Fibroblast of villous mesenchyme (primary cell): ENCODE measurements at regions not wholly inside any gene's neighbourhood (a gene's known extent, or its start where the extent isn't known, plus 50 kb on each side); places are given as distances from the start of the nearest gene placed in this dataset.

ENCODE experiments used
- DNase-seq: peaks from one replicate; pipeline ENCODE4 v3.0.0-alpha.2; 2010; ENCODE audit warnings: low read depth
- H3K4me3 ChIP-seq: 2 replicates; pipeline ENCODE4 v1.5.1; 2011; ENCODE audit warnings: low read depth, mild to moderate bottlenecking, low read length
- TF ChIP-seq, protein P1 (sequence below): IDR thresholded peaks from 2 replicates; pipeline ENCODE4 v1.5.1; 2012; ENCODE audit warnings: low read depth, mild to moderate bottlenecking, low read length; ENCODE audit not compliant: insufficient read depth

- TF ChIP-seq, protein P1, sequence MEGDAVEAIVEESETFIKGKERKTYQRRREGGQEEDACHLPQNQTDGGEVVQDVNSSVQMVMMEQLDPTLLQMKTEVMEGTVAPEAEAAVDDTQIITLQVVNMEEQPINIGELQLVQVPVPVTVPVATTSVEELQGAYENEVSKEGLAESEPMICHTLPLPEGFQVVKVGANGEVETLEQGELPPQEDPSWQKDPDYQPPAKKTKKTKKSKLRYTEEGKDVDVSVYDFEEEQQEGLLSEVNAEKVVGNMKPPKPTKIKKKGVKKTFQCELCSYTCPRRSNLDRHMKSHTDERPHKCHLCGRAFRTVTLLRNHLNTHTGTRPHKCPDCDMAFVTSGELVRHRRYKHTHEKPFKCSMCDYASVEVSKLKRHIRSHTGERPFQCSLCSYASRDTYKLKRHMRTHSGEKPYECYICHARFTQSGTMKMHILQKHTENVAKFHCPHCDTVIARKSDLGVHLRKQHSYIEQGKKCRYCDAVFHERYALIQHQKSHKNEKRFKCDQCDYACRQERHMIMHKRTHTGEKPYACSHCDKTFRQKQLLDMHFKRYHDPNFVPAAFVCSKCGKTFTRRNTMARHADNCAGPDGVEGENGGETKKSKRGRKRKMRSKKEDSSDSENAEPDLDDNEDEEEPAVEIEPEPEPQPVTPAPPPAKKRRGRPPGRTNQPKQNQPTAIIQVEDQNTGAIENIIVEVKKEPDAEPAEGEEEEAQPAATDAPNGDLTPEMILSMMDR: no peak
These were observed 255.3 kb upstream of the SALL3 start for GRCh38 chr18:78724214-78724914.

GRCh38 chr18:78725426-78725825 lies 254.2 kb upstream of the SALL3 start:
- TF ChIP-seq, protein P1: no peak
- no peak for DNase-seq
- no peak overlapping the region for H3K4me3 ChIP-seq

More at GRCh38 chr18:78724214-78724914, 255.3 kb upstream of the SALL3 start:
- no peak overlapping the region for H3K4me3 ChIP-seq
- DNase-seq: no peak

- DNase-seq: no peak
- TF ChIP-seq, protein P1: no peak
- H3K4me3 ChIP-seq: no peak overlapping the region
These were observed 253.1 kb upstream of the SALL3 start for GRCh38 chr18:78726326-78727056.

- DNase-seq: no peak
- H3K4me3 ChIP-seq: no peak overlapping the region
- TF ChIP-seq, protein P1: no peak
These were observed 252.4 kb upstream of the SALL3 start for GRCh38 chr18:78727057-78727739.

DNA sequence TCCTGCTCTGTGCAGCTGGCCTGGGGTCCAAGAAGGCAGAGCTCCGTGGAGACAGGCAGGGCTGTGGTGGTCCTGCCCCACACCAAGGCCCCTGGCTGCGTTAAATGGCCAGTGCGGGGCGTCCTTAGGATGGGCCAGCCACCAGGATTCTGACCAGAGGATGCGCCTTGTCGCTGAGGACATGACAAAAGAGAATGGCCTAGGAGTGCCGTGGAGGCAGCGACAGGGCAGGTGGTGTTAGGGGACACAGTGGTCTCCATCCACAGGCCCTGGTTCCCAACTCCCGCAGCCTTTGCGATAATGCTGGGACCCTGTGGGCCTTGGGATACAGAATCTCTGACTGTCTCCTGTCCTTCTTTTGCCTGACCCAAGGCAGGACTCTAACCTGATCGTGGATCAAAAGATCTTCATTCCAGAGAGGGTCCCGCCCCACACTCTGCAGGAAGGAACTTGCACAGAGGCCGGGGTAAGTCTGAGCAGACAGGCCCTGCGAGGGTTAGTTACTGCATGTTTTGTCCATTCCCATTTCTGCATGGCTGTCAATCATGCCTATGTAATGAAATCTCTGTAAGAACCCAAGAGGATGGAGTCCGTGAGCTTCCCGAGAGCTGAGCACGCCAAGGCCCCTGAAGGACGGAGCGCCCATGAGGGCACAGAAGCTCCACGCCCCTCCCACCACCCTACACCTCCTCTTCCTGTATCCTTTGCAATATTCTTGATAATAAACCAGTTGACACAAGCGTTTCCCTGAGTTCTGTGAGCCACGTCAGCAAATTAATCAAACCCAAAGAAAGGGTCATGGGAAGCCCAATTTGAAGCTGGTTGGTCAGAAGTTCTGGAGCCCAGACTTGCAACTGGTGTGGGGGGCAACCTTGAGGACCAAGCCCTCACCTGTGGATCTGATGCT lies 251.5 kb upstream of the SALL3 start:
- H3K4me3 ChIP-seq: no peak overlapping the region
- no peak for DNase-seq
- TF ChIP-seq, protein P1: no peak

- no peak for DNase-seq
- TF ChIP-seq, protein P1: no peak
- no peak overlapping the region for H3K4me3 ChIP-seq
These were observed 250.7 kb upstream of the SALL3 start for GRCh38 chr18:78728784-78729467.
